GM23338 (cell line): ENCODE measurements at regions not wholly inside any gene's neighbourhood (a gene's known extent, or its start where the extent isn't known, plus 50 kb on each side); places are given as distances from the start of the nearest gene placed in this dataset.

Experiments used
- ATAC-seq: fragments of 200-7000 bp; cut with Tn5 transposase; 3 replicates; pipeline ENCODE4 v1.9.1; 2020
- DNase-seq: peaks from one replicate; pipeline ENCODE4 v3.0.0-alpha.2; 2015; ENCODE audit warnings: low spot score
- H2AFZ ChIP-seq: fragments of 200-600 bp; sonication (generic); 2 replicates; pipeline ENCODE4 v1.8.0; 2016; ENCODE audit warnings: antibody characterized with exemption, mild to moderate bottlenecking, moderate library complexity
- H3F3A ChIP-seq: fragments of 200-600 bp; sonication (generic); replicated peaks from 2 replicates; pipeline ENCODE4 v1.8.0; 2017; ENCODE audit warnings: antibody characterized with exemption, mixed run types, low read depth
- H3K27ac ChIP-seq: fragments of 200-600 bp; sonication (generic); 2 replicates; pipeline ENCODE4 v1.6.1; 2016; ENCODE audit warnings: low read depth
- H3K27me3 ChIP-seq: fragments of 200-600 bp; sonication (generic); 2 replicates; pipeline ENCODE4 v1.8.0; 2016; ENCODE audit warnings: mild to moderate bottlenecking, mixed run types, moderate library complexity; ENCODE audit not compliant: insufficient read depth
- H3K36me3 ChIP-seq: fragments of 200-600 bp; sonication (generic); 2 replicates; pipeline ENCODE4 v1.8.0; 2016; ENCODE audit warnings: mild to moderate bottlenecking; ENCODE audit not compliant: insufficient read depth
- H3K4me1 ChIP-seq: fragments of 200-600 bp; sonication (generic); 2 replicates; pipeline ENCODE4 v1.8.0; 2016; ENCODE audit warnings: mild to moderate bottlenecking, moderate library complexity; ENCODE audit not compliant: insufficient read depth
- H3K4me2 ChIP-seq: fragments of 200-600 bp; sonication (generic); 2 replicates; pipeline ENCODE4 v1.7.1; 2017; ENCODE audit warnings: mixed run types
- H3K4me3 ChIP-seq: fragments of 200-600 bp; sonication (generic); 2 replicates; pipeline ENCODE4 v1.6.1; 2016; ENCODE audit warnings: mixed run types
- H3K79me2 ChIP-seq: fragments of 200-600 bp; sonication (generic); replicated peaks from 2 replicates; pipeline ENCODE4 v1.8.0; 2017; ENCODE audit warnings: mild to moderate bottlenecking; ENCODE audit not compliant: insufficient read depth
- H3K9me2 ChIP-seq: fragments of 200-600 bp; sonication (generic); 2 replicates; pipeline ENCODE4 v1.8.0; 2017; ENCODE audit not compliant: insufficient read depth
- H4K20me1 ChIP-seq: fragments of 200-600 bp; sonication (generic); replicated peaks from 2 replicates; pipeline ENCODE4 v1.8.0; 2017; ENCODE audit warnings: mild to moderate bottlenecking; ENCODE audit not compliant: insufficient read depth
- H3K27ac Mint-ChIP-seq: 2 replicates; pipeline ENCODE4 v1.8.0; 2020; ENCODE audit warnings: inconsistent platforms, mild to moderate bottlenecking, moderate library complexity, mixed read lengths
- H3K27me3 Mint-ChIP-seq: 3 replicates; pipeline ENCODE4 v1.8.0; 2022; ENCODE audit warnings: low read depth, mild to moderate bottlenecking, moderate library complexity, mixed read lengths, inconsistent platforms; ENCODE audit not compliant: insufficient read depth, poor library complexity
- H3K36me3 Mint-ChIP-seq: 3 replicates; pipeline ENCODE4 v1.8.0; 2021; ENCODE audit warnings: low read depth, mild to moderate bottlenecking, inconsistent platforms, moderate library complexity, mixed read lengths
- H3K4me1 Mint-ChIP-seq: 3 replicates; pipeline ENCODE4 v1.8.0; 2020; ENCODE audit warnings: mild to moderate bottlenecking, inconsistent platforms, mixed read lengths
- H3K4me3 Mint-ChIP-seq: 3 replicates; pipeline ENCODE4 v1.8.0; 2021; ENCODE audit warnings: moderate library complexity, mild to moderate bottlenecking, inconsistent platforms, mixed read lengths
- H3K9me3 Mint-ChIP-seq: 3 replicates; pipeline ENCODE4 v1.8.0; 2020; ENCODE audit warnings: moderate library complexity, mild to moderate bottlenecking, inconsistent platforms, mixed read lengths
- CTCF ChIP-seq, 2 experiments: fragments of 200-600 bp in 1 of 2; sonication (generic) in 1 of 2; conservative IDR thresholded peaks; 2 replicates each; pipeline versions ENCODE4 v1.5.1 to v1.6.1; 2016 to 2017; ENCODE audit warnings: antibody characterized with exemption in 2 of 2, low read depth in 2 of 2, mild to moderate bottlenecking in 2 of 2, moderate library complexity in 1 of 2
- EZH2 ChIP-seq: fragments of 200-600 bp; sonication (generic); IDR thresholded peaks from one replicate; pipeline ENCODE4 v1.8.0; 2017; ENCODE audit warnings: antibody characterized with exemption, mild to moderate bottlenecking, low read depth; ENCODE audit not compliant: unreplicated experiment
- EZH2phosphoT487 ChIP-seq: fragments of 200-600 bp; sonication (generic); IDR thresholded peaks from one replicate; pipeline ENCODE4 v1.8.1; 2018; ENCODE audit warnings: antibody characterized with exemption; ENCODE audit not compliant: unreplicated experiment
- JUNB ChIP-seq: IDR thresholded peaks from one replicate; pipeline ENCODE4 v1.6.1; 2016; ENCODE audit warnings: antibody characterized with exemption; ENCODE audit not compliant: unreplicated experiment
- ZNF114 ChIP-seq: fragments of 250-450 bp; sonication (Bioruptor Pico); IDR thresholded peaks from 2 replicates; pipeline ENCODE4 v1.5.0; 2020; ENCODE audit warnings: mild to moderate bottlenecking, moderate library complexity
- ZNF462 ChIP-seq: fragments of 250-450 bp; sonication (Bioruptor Pico); IDR thresholded peaks from 2 replicates; pipeline ENCODE4 v1.5.0; 2020; ENCODE audit warnings: mild to moderate bottlenecking, moderate library complexity

DNA sequence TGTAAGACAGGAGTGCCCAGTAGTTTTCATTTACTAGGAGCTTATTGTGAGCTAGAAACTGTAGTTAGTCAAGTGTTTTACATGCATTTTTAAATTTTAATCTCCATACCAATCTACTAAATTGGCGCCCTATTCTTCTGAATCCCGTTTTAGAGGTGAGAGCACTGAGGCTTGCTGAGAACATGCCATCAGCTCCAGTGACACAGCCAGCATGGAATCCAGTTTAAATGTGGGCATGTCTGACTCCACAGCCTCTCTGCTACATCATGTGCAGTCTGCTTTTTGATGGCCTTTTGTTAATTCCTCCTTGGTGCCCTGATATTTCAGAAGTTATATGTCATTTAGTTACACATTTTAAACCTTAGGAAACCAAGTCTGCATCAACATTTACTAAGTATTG lies 325.4 kb downstream of the DLEU7 start:
- no peaks in the 10 kb centered on the region for H3K27me3 ChIP-seq
- H3K4me1 ChIP-seq = peaks cover 6% of the 10 kb centered on the region; the same call in 1 of the 2 replicates
- H3K27ac ChIP-seq = no peak overlapping the region
- no peak overlapping the region for H3K4me2 ChIP-seq
- Mint-ChIP-seq H3K9me3 (no peaks in the 10 kb centered on the region), H3K4me3 (no peak overlapping the region), H3K27me3 (peaks cover 5% of the 10 kb centered on the region), H3K4me1 (peaks cover 17% of the 10 kb centered on the region), H3K36me3 (no peaks in the 10 kb centered on the region), H3K27ac (no peak overlapping the region)
- no peak overlapping the region for H2AFZ ChIP-seq
- no peaks in the 10 kb centered on the region for H3K9me2 ChIP-seq
- H3K79me2 ChIP-seq = no peaks in the 10 kb centered on the region
- DNase-seq = no peak
- no peaks in the 10 kb centered on the region for H3F3A ChIP-seq
- TF ChIP-seq EZH2 (no peak), JUNB (no peak), ZNF462 (CRISPR knock-in tag) (no peak), EZH2phosphoT487 (no peak), CTCF (conservative IDR thresholded peaks at IDR 0.05; ENCODE audit: low read depth in 2 of 2) (no peak), ZNF114 (CRISPR knock-in tag) (no peak)
- H3K4me3 ChIP-seq = no peak overlapping the region
- H4K20me1 ChIP-seq = no peaks in the 10 kb centered on the region
- H3K36me3 ChIP-seq = no peaks in the 10 kb centered on the region
- ATAC-seq = no peak
